ENCODE measurements at regions not wholly inside any gene's neighbourhood (a gene's known extent, or its start where the extent isn't known, plus 50 kb on each side); places are given as distances from the start of the nearest gene placed in this dataset.

DNA sequence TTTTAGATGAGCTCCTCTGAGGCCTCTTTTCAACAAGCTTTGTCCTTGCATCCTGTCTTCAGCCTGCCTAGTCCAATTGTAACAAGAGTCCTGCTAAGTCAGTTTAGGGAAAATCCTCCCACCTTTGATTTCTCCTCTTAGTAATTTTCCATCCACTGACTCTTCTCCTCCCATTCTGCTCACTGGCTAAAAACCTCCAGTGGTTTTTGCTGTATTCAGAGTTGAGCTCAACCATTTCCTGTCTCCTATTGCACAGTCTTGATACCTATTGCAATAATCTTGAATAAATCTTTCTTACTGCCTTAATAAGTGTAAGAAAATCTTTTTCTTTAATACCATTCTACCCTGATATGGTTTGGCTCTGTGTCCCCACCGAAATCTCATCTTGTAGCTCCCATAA lies 117.8 kb upstream of the ENPP6 start:
- TF ChIP-seq EP300 (IDR thresholded peaks at IDR 0.05) (no peak), POLR2AphosphoS5 (IDR thresholded peaks at IDR 0.05) (no peak)
- TF ChIP-seq, protein P1, sequence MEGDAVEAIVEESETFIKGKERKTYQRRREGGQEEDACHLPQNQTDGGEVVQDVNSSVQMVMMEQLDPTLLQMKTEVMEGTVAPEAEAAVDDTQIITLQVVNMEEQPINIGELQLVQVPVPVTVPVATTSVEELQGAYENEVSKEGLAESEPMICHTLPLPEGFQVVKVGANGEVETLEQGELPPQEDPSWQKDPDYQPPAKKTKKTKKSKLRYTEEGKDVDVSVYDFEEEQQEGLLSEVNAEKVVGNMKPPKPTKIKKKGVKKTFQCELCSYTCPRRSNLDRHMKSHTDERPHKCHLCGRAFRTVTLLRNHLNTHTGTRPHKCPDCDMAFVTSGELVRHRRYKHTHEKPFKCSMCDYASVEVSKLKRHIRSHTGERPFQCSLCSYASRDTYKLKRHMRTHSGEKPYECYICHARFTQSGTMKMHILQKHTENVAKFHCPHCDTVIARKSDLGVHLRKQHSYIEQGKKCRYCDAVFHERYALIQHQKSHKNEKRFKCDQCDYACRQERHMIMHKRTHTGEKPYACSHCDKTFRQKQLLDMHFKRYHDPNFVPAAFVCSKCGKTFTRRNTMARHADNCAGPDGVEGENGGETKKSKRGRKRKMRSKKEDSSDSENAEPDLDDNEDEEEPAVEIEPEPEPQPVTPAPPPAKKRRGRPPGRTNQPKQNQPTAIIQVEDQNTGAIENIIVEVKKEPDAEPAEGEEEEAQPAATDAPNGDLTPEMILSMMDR (IDR thresholded peaks at IDR 0.05) = no peak
